ENCODE measurements at regions not wholly inside any gene's neighbourhood (a gene's known extent, or its start where the extent isn't known, plus 50 kb on each side); places are given as distances from the start of the nearest gene placed in this dataset.

DNA sequence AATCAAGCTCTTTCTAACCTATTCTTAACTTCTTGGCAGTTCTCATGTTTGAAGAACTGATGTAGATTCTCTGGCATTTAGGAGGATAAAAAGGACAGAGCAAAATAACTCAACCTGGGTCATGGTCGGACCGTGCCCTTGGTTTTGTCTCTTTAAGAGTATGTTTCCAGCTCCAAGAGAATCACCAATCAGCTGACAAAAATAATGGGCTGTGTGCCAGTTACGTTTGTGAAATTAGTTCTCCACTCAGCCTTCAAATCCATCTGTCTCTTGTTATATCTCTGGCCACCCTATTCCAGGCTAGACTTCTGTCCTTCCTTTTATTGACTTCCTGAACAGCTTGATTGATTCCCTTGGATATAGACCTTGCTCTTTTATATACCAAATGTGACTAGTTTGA is 225.7 kb downstream of the EPHA4 start:
- no peak for DNase-seq

DNA sequence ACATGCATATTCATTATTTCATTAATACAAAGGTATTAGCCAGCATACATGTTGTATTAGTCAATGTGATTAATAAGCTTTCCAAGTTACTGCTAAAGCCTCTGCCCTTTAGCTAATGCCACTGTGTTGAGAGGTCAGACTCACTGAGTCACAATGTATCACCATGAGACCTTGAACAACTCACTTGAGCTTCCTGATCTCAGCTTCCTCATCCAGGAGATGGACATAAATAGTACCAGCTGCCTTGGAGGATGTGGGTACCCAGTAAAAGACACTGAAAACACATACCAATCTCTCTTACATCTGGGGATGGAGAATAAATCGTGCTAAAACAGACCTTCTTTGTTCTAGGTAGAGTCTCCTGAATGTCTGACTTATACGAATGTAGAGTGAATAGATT is 224.6 kb downstream of the EPHA4 start:
- DNase-seq = no peak

DNA sequence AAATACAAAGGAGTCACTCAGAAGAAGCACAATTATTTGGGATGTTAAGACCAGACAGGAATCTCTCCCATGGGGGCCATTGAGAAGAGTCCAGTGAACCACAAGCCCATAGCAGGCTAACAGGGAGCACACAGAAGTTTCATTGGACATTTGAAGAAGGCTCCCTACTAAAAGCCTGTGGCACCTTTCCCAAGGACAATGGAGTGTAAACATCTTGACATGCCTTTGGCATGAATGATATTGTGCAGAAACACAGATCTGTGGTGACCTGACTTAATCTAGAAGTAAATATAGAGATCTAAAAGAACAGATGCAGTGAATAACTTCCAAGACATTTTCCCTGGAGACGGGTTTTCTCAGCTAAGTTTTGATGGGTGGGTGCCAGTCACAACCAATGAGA is 221.5 kb downstream of the EPHA4 start:
- DNase-seq = no peak

DNA sequence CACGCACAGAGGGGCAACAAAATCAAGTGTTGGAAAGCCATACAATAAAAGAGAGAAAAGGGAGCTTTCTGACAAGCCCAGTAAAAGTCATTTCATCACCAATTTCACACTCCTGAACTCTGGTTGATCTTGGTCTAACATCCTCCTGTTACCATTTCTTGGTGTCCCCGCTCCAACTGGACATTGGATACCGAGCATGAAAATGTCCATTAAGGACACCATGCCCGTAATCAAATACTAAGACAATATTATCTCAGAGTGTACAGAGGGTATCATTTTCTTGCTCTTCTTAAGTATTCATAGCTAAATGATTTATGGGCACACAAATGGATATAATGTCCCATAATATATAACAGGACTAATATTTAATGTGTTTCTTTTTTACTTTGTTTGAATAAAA is 218.9 kb downstream of the EPHA4 start:
- DNase-seq = no peak

DNA sequence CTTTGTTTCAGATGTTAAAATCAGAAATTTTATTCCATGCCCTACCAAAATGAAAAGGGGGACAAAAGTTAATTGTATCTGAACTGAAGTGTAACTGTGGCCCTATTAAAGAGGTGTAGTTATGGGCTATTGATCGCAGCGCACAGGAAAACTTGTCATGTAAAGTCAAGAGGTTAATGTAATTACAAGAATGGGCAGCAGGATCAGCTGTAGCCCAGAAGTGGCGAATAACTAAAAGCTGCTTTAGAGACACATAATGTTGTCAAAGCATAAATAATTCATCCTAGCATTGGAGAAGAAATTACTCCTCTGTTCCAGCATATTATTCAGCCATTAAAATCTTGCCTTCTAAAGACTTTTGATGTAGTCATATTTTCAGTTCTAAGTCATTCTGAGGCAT is 211.8 kb downstream of the EPHA4 start:
- no peak for DNase-seq

DNA sequence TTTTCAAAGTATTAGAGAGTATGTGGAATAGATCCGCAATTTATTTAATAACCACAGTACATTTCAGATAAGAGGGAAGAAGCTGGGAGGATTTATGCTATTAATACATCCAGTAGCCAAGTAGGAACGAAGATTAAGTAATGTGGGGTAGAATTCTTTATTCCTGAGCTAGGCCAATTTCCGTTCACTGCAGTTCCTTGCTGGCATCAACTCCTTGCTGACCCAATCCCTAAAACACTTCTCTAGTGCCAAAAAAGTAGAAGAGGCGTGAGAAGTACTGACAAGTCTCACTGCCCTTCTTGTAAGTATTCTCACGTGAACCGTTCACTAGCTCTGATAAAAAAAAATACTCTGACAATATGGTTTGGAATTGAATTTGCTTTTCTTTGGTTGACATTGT is 211.4 kb downstream of the EPHA4 start:
- no peak for DNase-seq

DNA sequence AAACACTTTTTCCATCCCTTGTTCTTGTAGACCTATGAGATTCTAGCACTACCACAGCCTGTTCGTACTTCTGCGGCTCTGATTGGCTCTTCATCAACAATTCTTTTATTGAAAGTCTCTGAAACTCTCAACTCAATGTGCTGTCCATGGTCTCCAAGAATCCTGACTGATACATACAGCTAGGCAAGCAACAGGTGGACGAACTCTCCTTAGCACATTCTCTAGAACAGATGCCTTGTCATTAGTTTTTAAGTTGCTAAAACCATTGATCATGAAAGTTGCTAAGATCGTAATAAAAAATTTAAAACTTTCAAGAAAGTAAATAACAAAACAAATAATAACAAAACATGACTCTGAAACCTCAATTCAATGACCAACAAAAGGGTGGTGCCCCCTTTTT is 210.5 kb downstream of the EPHA4 start:
- DNase-seq = no peak

DNA sequence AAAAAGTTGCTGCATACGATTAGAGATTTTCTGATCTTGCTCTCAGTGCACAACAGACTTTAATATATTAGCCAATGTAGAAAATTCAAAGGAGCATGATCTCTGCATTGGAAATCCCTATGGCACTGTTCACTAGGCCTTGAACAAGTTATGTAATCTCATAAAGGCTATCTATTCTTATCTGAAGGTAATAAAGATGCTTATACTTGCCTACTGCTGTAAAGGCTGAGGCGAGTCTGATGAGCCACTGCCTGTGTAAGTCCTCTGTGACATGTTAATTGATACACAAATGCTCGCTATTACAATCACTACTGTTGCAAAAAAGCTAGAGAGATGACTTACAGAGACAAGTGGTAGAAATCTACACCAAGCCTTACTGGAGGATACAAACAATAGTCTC is 207.4 kb downstream of the EPHA4 start:
- DNase-seq = no peak
